RWPE2 (cell line): ENCODE measurements at regions not wholly inside any gene's neighbourhood (a gene's known extent, or its start where the extent isn't known, plus 50 kb on each side); places are given as distances from the start of the nearest gene placed in this dataset.

Source experiments
- ATAC-seq: fragments of 200-7000 bp; cut with Tn5 transposase; 3 replicates; pipeline ENCODE4 v1.9.1; 2021; ENCODE audit warnings: low read depth
- DNase-seq: peaks from one replicate; pipeline ENCODE4 v3.0.0-alpha.2; 2020; ENCODE audit warnings: low spot score
- H3K27ac ChIP-seq: fragments of 450-650 bp; 2 replicates; pipeline ENCODE4 v1.5.1; 2017; ENCODE audit warnings: mild to moderate bottlenecking; ENCODE audit not compliant: poor library complexity, severe bottlenecking
- H3K27me3 ChIP-seq: fragments of 250-450 bp; sonication (Bioruptor Pico); 2 replicates; pipeline ENCODE4 v1.5.1; 2021; ENCODE audit warnings: mild to moderate bottlenecking, moderate library complexity; ENCODE audit not compliant: insufficient read depth, poor library complexity, severe bottlenecking
- H3K36me3 ChIP-seq: fragments of 250-450 bp; sonication (Bioruptor Pico); 2 replicates; pipeline ENCODE4 v1.5.1; 2020; ENCODE audit warnings: low read depth, mild to moderate bottlenecking, moderate library complexity
- H3K4me1 ChIP-seq: fragments of 250-450 bp; sonication (Bioruptor Pico); 2 replicates; pipeline ENCODE4 v1.5.1; 2021; ENCODE audit warnings: mild to moderate bottlenecking, moderate library complexity; ENCODE audit not compliant: insufficient read depth, poor library complexity, severe bottlenecking
- H3K4me3 ChIP-seq: fragments of 250-450 bp; sonication (Bioruptor Pico); 2 replicates; pipeline ENCODE4 v1.5.1; 2021; ENCODE audit warnings: mild to moderate bottlenecking, moderate library complexity; ENCODE audit not compliant: severe bottlenecking
- H3K9me3 ChIP-seq: fragments of 250-450 bp; sonication (Bioruptor Pico); 2 replicates; pipeline ENCODE4 v1.5.1; 2021; ENCODE audit warnings: mild to moderate bottlenecking, moderate library complexity; ENCODE audit not compliant: severe bottlenecking
- CTCF ChIP-seq: fragments of 450-650 bp; IDR thresholded peaks from one replicate; pipeline ENCODE4 v1.5.1; 2017; ENCODE audit warnings: mild to moderate bottlenecking, moderate library complexity; ENCODE audit not compliant: poor library complexity, severe bottlenecking

- H3K27me3 ChIP-seq, result no peaks in the 10 kb centered on the region
- no peak for TF ChIP-seq CTCF
- no peak overlapping the region for H3K27ac ChIP-seq
- no peaks in the 10 kb centered on the region for H3K36me3 ChIP-seq
- ATAC-seq, result no peak
- no peaks in the 10 kb centered on the region for H3K4me1 ChIP-seq
- H3K4me3 ChIP-seq, result no peak overlapping the region
- no peaks in the 10 kb centered on the region for H3K9me3 ChIP-seq
- DNase-seq, result no peak
These were observed 67.9 kb upstream of the GLS start for GRCh38 chr2:190812506-190813294.

GRCh38 chr2:190815226-190815625 is 65.4 kb upstream of the GLS start:
- Histone ChIP-seq H3K27me3 (no peaks in the 10 kb centered on the region), H3K9me3 (no peaks in the 10 kb centered on the region), H3K27ac (no peak overlapping the region), H3K36me3 (no peaks in the 10 kb centered on the region), H3K4me3 (no peak overlapping the region), H3K4me1 (no peaks in the 10 kb centered on the region)
- TF ChIP-seq CTCF, result no peak
- DNase-seq (no peak), ATAC-seq (no peak)

DNA sequence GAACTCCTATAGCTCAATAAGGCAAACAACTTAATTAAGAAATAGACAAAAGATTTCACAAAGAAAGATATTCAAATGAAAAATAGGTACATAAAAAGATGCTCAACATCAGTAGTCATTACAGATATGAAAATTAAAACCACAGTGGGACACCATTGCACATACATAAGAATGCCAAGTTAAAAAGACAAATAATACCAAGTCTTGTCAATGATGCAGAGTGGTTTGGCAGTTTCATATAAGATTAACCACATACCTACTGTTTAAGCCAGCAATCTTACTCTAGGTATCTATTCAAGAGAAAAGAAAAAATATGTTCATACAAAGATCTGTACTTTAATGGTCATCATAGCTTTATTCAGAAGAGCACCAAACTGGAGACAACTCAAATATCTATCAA is 63.5 kb upstream of the GLS start:
- no peak for ATAC-seq
- H3K27me3 ChIP-seq, result no peaks in the 10 kb centered on the region
- H3K36me3 ChIP-seq, result no peaks in the 10 kb centered on the region
- H3K4me3 ChIP-seq, result no peak overlapping the region
- H3K9me3 ChIP-seq, result no peaks in the 10 kb centered on the region
- no peak for TF ChIP-seq CTCF
- no peak for DNase-seq
- H3K27ac ChIP-seq, result no peak overlapping the region
- no peaks in the 10 kb centered on the region for H3K4me1 ChIP-seq

GRCh38 chr2:190819840-190820301 is 60.8 kb upstream of the GLS start:
- Histone ChIP-seq H3K9me3 (no peaks in the 10 kb centered on the region), H3K27ac (no peak overlapping the region), H3K4me3 (no peak overlapping the region), H3K4me1 (no peaks in the 10 kb centered on the region), H3K36me3 (no peaks in the 10 kb centered on the region), H3K27me3 (no peaks in the 10 kb centered on the region)
- TF ChIP-seq CTCF, result no peak
- ATAC-seq (0 out of 3 replicates have a peak, but pooled peaks have one; percentile 29), DNase-seq (no peak)

DNA sequence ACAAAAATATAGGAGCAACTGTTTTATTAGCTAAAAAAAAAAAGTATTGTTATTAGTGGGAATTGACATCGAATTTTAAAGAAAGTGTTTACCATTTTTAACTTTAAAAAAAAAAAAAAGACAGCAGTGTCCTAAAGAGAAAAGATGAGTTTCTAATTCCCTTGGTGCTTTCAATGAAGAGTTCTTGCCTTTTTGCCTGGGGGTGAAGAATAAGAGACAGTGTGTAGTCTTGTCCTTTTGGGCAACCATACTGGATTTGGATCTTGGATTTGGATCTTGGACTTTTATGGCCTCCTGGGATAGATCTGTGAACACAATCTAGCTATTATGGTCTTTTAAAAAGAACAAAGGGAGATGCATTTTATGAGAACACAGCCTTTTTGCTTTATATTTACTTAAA is 60.2 kb upstream of the GLS start:
- H3K9me3 ChIP-seq, result no peaks in the 10 kb centered on the region
- ATAC-seq, result no peak
- no peak overlapping the region for H3K27ac ChIP-seq
- no peak for TF ChIP-seq CTCF
- DNase-seq, result no peak
- H3K36me3 ChIP-seq, result no peaks in the 10 kb centered on the region
- no peaks in the 10 kb centered on the region for H3K4me1 ChIP-seq
- no peaks in the 10 kb centered on the region for H3K27me3 ChIP-seq
- no peak overlapping the region for H3K4me3 ChIP-seq
